Endothelial cell of hepatic sinusoid (primary cell): ENCODE measurements at regions not wholly inside any gene's neighbourhood (a gene's known extent, or its start where the extent isn't known, plus 50 kb on each side); places are given as distances from the start of the nearest gene placed in this dataset.
"Not testable (repeated sequence)": the region's sequence is repeated elsewhere in the genome, so short reads cannot be mapped to it uniquely, and the experiment has no call there.

Source experiments
- in situ Hi-C: cut with HindIII; loops from 2 replicates; pipeline ENCODE4 v1.10.0; 2017; ENCODE audit warnings: low sequenced_read_pairs

- in situ Hi-C loops = no loop called here
Observed at GRCh38 chr14:65833267-65833880, 420.8 kb downstream of the FUT8 start.

GRCh38 chr14:65834051-65834450 is 421.5 kb downstream of the FUT8 start:
- in situ Hi-C loops = no loop called here

- in situ Hi-C loops = no loop called here
Observed at GRCh38 chr14:65834812-65835211, 422.3 kb downstream of the FUT8 start.

GRCh38 chr14:65835501-65835900 is 423.0 kb downstream of the FUT8 start:
- in situ Hi-C loops = no loop called here

- in situ Hi-C loops = no loop called here
Observed at GRCh38 chr14:65838565-65838964, 426.0 kb downstream of the FUT8 start.

- in situ Hi-C loops = loop anchor here (5.0 kb wide), 1 partner anchor 38 kb away; no protein-coding TSS in a partner anchor
Observed at GRCh38 chr14:65840118-65840751, 427.7 kb downstream of the FUT8 start.

GRCh38 chr14:65840786-65841185 is 428.3 kb downstream of the FUT8 start:
- in situ Hi-C loops = loop anchor here (5.0 kb wide), 1 partner anchor 38 kb away; no protein-coding TSS in a partner anchor

GRCh38 chr14:65846196-65846868 is 433.8 kb downstream of the FUT8 start:
- in situ Hi-C loops = no loop called here

GRCh38 chr14:65847075-65847847 is 434.7 kb downstream of the FUT8 start:
- in situ Hi-C loops = no loop called here

GRCh38 chr14:65847931-65848330 is 435.4 kb downstream of the FUT8 start:
- in situ Hi-C loops = not testable (repeated sequence)

GRCh38 chr14:65849091-65849490 is 436.6 kb downstream of the FUT8 start:
- in situ Hi-C loops = no loop called here

- in situ Hi-C loops = no loop called here
Observed at GRCh38 chr14:65849558-65849957, 437.0 kb downstream of the FUT8 start.

- in situ Hi-C loops = no loop called here
Observed at GRCh38 chr14:65850429-65851135, 438.1 kb downstream of the FUT8 start.

- in situ Hi-C loops = no loop called here
Observed at GRCh38 chr14:65852689-65853088, 440.2 kb downstream of the FUT8 start.

- in situ Hi-C loops = no loop called here
Observed at GRCh38 chr14:65853407-65853955, 441.0 kb downstream of the FUT8 start.

- in situ Hi-C loops = no loop called here
Observed at GRCh38 chr14:65854215-65854614, 441.7 kb downstream of the FUT8 start.

- in situ Hi-C loops = no loop called here
Observed at GRCh38 chr14:65860956-65861611, 448.6 kb downstream of the FUT8 start.

GRCh38 chr14:65864549-65864948 is 452.0 kb downstream of the FUT8 start:
- in situ Hi-C loops = no loop called here

- in situ Hi-C loops = no loop called here
Observed at GRCh38 chr14:65864984-65865383, 452.5 kb downstream of the FUT8 start.

GRCh38 chr14:65866448-65866847 is 453.9 kb downstream of the FUT8 start:
- in situ Hi-C loops = no loop called here
